ENCODE measurements at regions not wholly inside any gene's neighbourhood (a gene's known extent, or its start where the extent isn't known, plus 50 kb on each side); places are given as distances from the start of the nearest gene placed in this dataset.

DNA sequence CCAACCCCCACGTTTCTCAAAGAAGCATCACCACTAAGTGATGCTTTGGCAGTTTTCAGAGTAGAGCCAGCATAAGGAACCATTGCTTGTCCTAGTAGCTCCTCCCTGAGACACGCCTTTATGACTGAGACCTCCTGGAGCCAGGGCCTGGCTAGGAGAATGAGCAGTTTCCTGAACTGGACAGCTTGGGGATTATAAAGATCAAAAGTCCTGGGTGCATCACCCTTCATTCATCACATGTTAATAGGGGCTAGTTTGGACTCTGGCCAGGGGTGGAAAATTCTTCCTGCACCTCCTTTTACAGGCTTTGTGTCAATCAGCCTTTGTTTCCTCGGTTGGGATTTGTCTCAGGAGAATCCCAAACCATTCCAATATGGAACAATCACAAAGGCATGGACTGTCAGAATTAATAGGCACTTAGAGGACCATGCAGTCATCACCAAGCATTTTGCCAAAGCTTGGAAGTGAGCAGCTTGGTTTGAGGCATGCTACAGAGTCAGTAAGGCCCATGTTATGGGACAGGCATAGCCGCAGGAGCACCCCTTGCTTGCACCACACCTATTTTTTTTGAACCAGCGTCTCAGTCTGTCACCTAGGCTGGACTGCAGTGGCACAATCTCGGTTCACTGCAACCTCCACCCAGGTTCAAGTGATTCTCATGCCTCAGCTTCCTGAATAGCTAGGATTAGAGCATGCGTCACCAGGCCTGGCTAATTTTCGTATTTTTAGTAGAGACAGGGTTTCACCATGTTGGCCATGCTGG lies 64.9 kb upstream of the TGM3 start:
- H3F3A ChIP-seq (ENCODE audit: insufficient read depth, low read length, poor library complexity, severe bottlenecking): peaks cover 4% of the 10 kb centered on the region
- H3K27ac ChIP-seq (ENCODE audit: low read length): no peak overlapping the region
- no peaks in the 10 kb centered on the region for H3K27me3 ChIP-seq (ENCODE audit: insufficient read depth, low read depth, low read length)
- H3K4me2 ChIP-seq (ENCODE audit: low read length): no peak overlapping the region
- H3K9me3 ChIP-seq (ENCODE audit: low read length): no peaks in the 10 kb centered on the region
- no peaks in the 10 kb centered on the region for H3K36me3 ChIP-seq (ENCODE audit: insufficient read depth, low read length)
- no peak overlapping the region for H3K9ac ChIP-seq (ENCODE audit: low read length)
- H3K4me3 ChIP-seq (ENCODE audit: low read length): no peak overlapping the region
- H4K20me1 ChIP-seq (ENCODE audit: insufficient read depth): no peaks in the 10 kb centered on the region
- H2AFZ ChIP-seq (ENCODE audit: low read depth, low read length): no peak overlapping the region
- H3K9me2 ChIP-seq (ENCODE audit: insufficient read depth, low read length): no peaks in the 10 kb centered on the region
- TF ChIP-seq POLR2AphosphoS5 (IDR thresholded peaks at IDR 0.05): no peak
- no peak for TF ChIP-seq TAF1 (IDR thresholded peaks at IDR 0.05; ENCODE audit: low read depth)
- TF ChIP-seq MXI1 (conservative IDR thresholded peaks at IDR 0.05; ENCODE audit: poor library complexity, severe bottlenecking): no peak
- TF ChIP-seq, protein P1, sequence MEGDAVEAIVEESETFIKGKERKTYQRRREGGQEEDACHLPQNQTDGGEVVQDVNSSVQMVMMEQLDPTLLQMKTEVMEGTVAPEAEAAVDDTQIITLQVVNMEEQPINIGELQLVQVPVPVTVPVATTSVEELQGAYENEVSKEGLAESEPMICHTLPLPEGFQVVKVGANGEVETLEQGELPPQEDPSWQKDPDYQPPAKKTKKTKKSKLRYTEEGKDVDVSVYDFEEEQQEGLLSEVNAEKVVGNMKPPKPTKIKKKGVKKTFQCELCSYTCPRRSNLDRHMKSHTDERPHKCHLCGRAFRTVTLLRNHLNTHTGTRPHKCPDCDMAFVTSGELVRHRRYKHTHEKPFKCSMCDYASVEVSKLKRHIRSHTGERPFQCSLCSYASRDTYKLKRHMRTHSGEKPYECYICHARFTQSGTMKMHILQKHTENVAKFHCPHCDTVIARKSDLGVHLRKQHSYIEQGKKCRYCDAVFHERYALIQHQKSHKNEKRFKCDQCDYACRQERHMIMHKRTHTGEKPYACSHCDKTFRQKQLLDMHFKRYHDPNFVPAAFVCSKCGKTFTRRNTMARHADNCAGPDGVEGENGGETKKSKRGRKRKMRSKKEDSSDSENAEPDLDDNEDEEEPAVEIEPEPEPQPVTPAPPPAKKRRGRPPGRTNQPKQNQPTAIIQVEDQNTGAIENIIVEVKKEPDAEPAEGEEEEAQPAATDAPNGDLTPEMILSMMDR (IDR thresholded peaks at IDR 0.05; ENCODE audit: poor library complexity, severe bottlenecking): no peak
- no peak for TF ChIP-seq RAD21 (conservative IDR thresholded peaks at IDR 0.05)
- TF ChIP-seq SMC3 (conservative IDR thresholded peaks at IDR 0.05; ENCODE audit: poor library complexity): no peak
- no peak for TF ChIP-seq EP300 (conservative IDR thresholded peaks at IDR 0.05; ENCODE audit: poor library complexity, severe bottlenecking)
- TF ChIP-seq EZH2 (IDR thresholded peaks at IDR 0.05; ENCODE audit: borderline replicate concordance, insufficient read depth, low read length, poor library complexity, severe bottlenecking): no peak
- TF ChIP-seq REST (IDR thresholded peaks at IDR 0.05; ENCODE audit: borderline replicate concordance): no peak
- H3K79me2 ChIP-seq (replicated peaks; ENCODE audit: insufficient read depth, low read length): no peaks in the 10 kb centered on the region

GRCh38 chr20:2231701-2232100 lies 64.1 kb upstream of the TGM3 start:
- no peaks in the 10 kb centered on the region for H3K9me2 ChIP-seq (ENCODE audit: insufficient read depth, low read length)
- H3K79me2 ChIP-seq (replicated peaks; ENCODE audit: insufficient read depth, low read length): no peaks in the 10 kb centered on the region
- no peaks in the 10 kb centered on the region for H3K9me3 ChIP-seq (ENCODE audit: low read length)
- H2AFZ ChIP-seq (ENCODE audit: low read depth, low read length): no peak overlapping the region
- no peak overlapping the region for H3K9ac ChIP-seq (ENCODE audit: low read length)
- TF ChIP-seq SMC3 (conservative IDR thresholded peaks at IDR 0.05; ENCODE audit: poor library complexity): no peak
- TF ChIP-seq EP300 (conservative IDR thresholded peaks at IDR 0.05; ENCODE audit: poor library complexity, severe bottlenecking): no peak
- no peak for TF ChIP-seq RAD21 (conservative IDR thresholded peaks at IDR 0.05)
- TF ChIP-seq MXI1 (conservative IDR thresholded peaks at IDR 0.05; ENCODE audit: poor library complexity, severe bottlenecking): no peak
- TF ChIP-seq POLR2AphosphoS5 (IDR thresholded peaks at IDR 0.05): no peak
- TF ChIP-seq, protein P1 (IDR thresholded peaks at IDR 0.05; ENCODE audit: poor library complexity, severe bottlenecking): no peak
- TF ChIP-seq REST (IDR thresholded peaks at IDR 0.05; ENCODE audit: borderline replicate concordance): no peak
- no peak for TF ChIP-seq TAF1 (IDR thresholded peaks at IDR 0.05; ENCODE audit: low read depth)
- no peak overlapping the region for H3K27ac ChIP-seq (ENCODE audit: low read length)
- H4K20me1 ChIP-seq (ENCODE audit: insufficient read depth): no peaks in the 10 kb centered on the region
- H3K27me3 ChIP-seq (ENCODE audit: insufficient read depth, low read depth, low read length): no peaks in the 10 kb centered on the region
- H3K4me2 ChIP-seq (ENCODE audit: low read length): no peak overlapping the region
- peaks cover 4% of the 10 kb centered on the region for H3F3A ChIP-seq (ENCODE audit: insufficient read depth, low read length, poor library complexity, severe bottlenecking)
- no peaks in the 10 kb centered on the region for H3K36me3 ChIP-seq (ENCODE audit: insufficient read depth, low read length)
- no peak overlapping the region for H3K4me3 ChIP-seq (ENCODE audit: low read length)

Data from neural cell (in vitro differentiated cells).